Smooth muscle cell (in vitro differentiated cells): ENCODE measurements at regions not wholly inside any gene's neighbourhood (a gene's known extent, or its start where the extent isn't known, plus 50 kb on each side); places are given as distances from the start of the nearest gene placed in this dataset.

Experiments
- DNase-seq: peaks from one replicate; lab custom pipeline; 2025; ENCODE audit not compliant: unreplicated experiment; lab: John Stamatoyannopoulos, UW
- H2AFZ ChIP-seq: fragments of 200-600 bp; sonication (generic); 2 replicates; pipeline ENCODE4 v1.6.0; 2016; ENCODE audit warnings: antibody characterized with exemption, low read depth, mild to moderate bottlenecking
- H3F3A ChIP-seq: fragments of 200-600 bp; sonication (generic); 2 replicates; pipeline ENCODE4 v1.6.0; 2017; ENCODE audit warnings: antibody characterized with exemption, low read depth
- H3K27ac ChIP-seq: fragments of 200-600 bp; sonication (generic); 2 replicates; pipeline ENCODE4 v1.5.1; 2016; ENCODE audit warnings: low read depth, mild to moderate bottlenecking
- H3K27me3 ChIP-seq: fragments of 200-600 bp; sonication (generic); 2 replicates; pipeline ENCODE4 v1.6.1; 2016; ENCODE audit warnings: low read depth, mild to moderate bottlenecking
- H3K36me3 ChIP-seq: fragments of 200-600 bp; sonication (generic); 2 replicates; pipeline ENCODE4 v1.5.1; 2016; ENCODE audit warnings: low read depth
- H3K4me1 ChIP-seq: fragments of 200-600 bp; sonication (generic); 2 replicates; pipeline ENCODE4 v1.5.1; 2016; ENCODE audit warnings: low read depth
- H3K4me2 ChIP-seq: fragments of 200-600 bp; sonication (generic); 2 replicates; pipeline ENCODE4 v1.6.0; 2016; ENCODE audit warnings: mild to moderate bottlenecking
- H3K4me3 ChIP-seq: fragments of 200-600 bp; sonication (generic); 2 replicates; pipeline ENCODE4 v1.5.1; 2016; ENCODE audit warnings: mild to moderate bottlenecking
- H3K79me2 ChIP-seq: fragments of 200-600 bp; sonication (generic); 2 replicates; pipeline ENCODE4 v1.6.0; 2016; ENCODE audit warnings: low read depth, mild to moderate bottlenecking
- H3K9ac ChIP-seq: fragments of 200-600 bp; sonication (generic); 2 replicates; pipeline ENCODE4 v1.6.0; 2016; ENCODE audit warnings: low read depth
- H3K9me3 ChIP-seq: fragments of 200-600 bp; sonication (generic); replicated peaks from 2 replicates; pipeline ENCODE4 v1.5.1; 2016; ENCODE audit warnings: low read depth
- H4K20me1 ChIP-seq: fragments of 200-600 bp; sonication (generic); 2 replicates; pipeline ENCODE4 v1.6.0; 2016; ENCODE audit warnings: low read depth
- CTCF ChIP-seq: fragments of 200-600 bp; sonication (generic); IDR thresholded peaks from 2 replicates; pipeline ENCODE4 v1.5.1; 2017; ENCODE audit warnings: borderline replicate concordance, mild to moderate bottlenecking, antibody characterized with exemption; ENCODE audit not compliant: insufficient read depth, poor library complexity, severe bottlenecking
- WGBS: methylation state at CpG from one replicate; pipeline ENCODE4 v1.1.7; 2016; ENCODE audit warnings: low lambda C conversion rate; 5-methylcytosine and 5-hydroxymethylcytosine counted together

GRCh38 chr6:159427335-159427734 lies 258.1 kb downstream of the FNDC1 start:
- Histone ChIP-seq H3K27ac (no peak overlapping the region), H2AFZ (no peak overlapping the region), H3K4me1 (no peaks in the 10 kb centered on the region), H4K20me1 (no peaks in the 10 kb centered on the region), H3K9ac (no peak overlapping the region), H3K4me3 (no peak overlapping the region), H3K4me2 (no peak overlapping the region), H3K79me2 (no peaks in the 10 kb centered on the region), H3K27me3 (no peaks in the 10 kb centered on the region), H3F3A (no peaks in the 10 kb centered on the region), H3K36me3 (no peaks in the 10 kb centered on the region), H3K9me3 (peaks cover 3% of the 10 kb centered on the region)
- DNase-seq = no peak
- TF ChIP-seq CTCF = no peak
- 80% methylated on average over 5 of the region's 5 CpGs for WGBS

GRCh38 chr6:159425421-159425820 lies 256.2 kb downstream of the FNDC1 start:
- H3K9me3 ChIP-seq = no peaks in the 10 kb centered on the region
- no peaks in the 10 kb centered on the region for H3K4me1 ChIP-seq
- DNase-seq = no peak
- no peak overlapping the region for H3K27ac ChIP-seq
- no peak for TF ChIP-seq CTCF
- no peaks in the 10 kb centered on the region for H3K27me3 ChIP-seq
- no peak overlapping the region for H3K4me2 ChIP-seq
- no peak overlapping the region for H3K9ac ChIP-seq
- no peaks in the 10 kb centered on the region for H3K79me2 ChIP-seq
- WGBS = 90% methylated on average over 6 of the region's 6 CpGs
- H3K36me3 ChIP-seq = no peaks in the 10 kb centered on the region
- H2AFZ ChIP-seq = no peak overlapping the region
- H3F3A ChIP-seq = no peaks in the 10 kb centered on the region
- H3K4me3 ChIP-seq = no peak overlapping the region
- no peaks in the 10 kb centered on the region for H4K20me1 ChIP-seq

GRCh38 chr6:159422041-159422984 lies 253.1 kb downstream of the FNDC1 start:
- no peak for TF ChIP-seq CTCF
- Histone ChIP-seq H4K20me1 (no peaks in the 10 kb centered on the region), H3K27ac (peak overlapping the region; percentile 32), H2AFZ (no peak overlapping the region), H3K4me1 (no peaks in the 10 kb centered on the region), H3K9me3 (no peaks in the 10 kb centered on the region), H3K36me3 (no peaks in the 10 kb centered on the region), H3K4me2 (peak overlapping the region; percentile 16), H3K9ac (no peak overlapping the region), H3K4me3 (no peak overlapping the region), H3K27me3 (no peaks in the 10 kb centered on the region), H3K79me2 (no peaks in the 10 kb centered on the region), H3F3A (no peaks in the 10 kb centered on the region)
- no peak for DNase-seq
- WGBS = 44% methylated on average over 20 of the region's 20 CpGs
